ENCODE measurements at regions not wholly inside any gene's neighbourhood (a gene's known extent, or its start where the extent isn't known, plus 50 kb on each side); places are given as distances from the start of the nearest gene placed in this dataset.

DNA sequence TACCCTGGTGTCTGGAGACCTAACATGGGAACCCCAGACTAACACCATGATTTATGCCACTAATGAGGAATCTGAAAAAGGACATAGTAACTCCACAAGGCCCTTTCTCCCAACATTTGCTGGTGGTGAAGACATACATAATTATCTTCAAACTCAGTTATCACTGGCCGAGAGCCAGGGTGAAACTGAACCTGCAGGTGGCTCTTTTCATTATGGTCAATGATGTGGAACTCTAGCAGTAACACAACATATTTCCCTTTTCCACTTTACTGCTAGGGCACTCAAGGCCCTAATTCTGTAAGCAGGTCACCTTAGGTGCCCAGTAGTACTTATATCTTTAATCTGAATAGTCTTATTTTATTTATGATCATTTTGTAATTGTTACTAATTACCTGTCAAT lies 326.4 kb upstream of the SATB1 start:
- Histone ChIP-seq H3K4me1 (no peaks in the 10 kb centered on the region), H3K4me3 (ENCODE audit: low read depth, low read length) (no peak overlapping the region), H3K27me3 (replicated peaks; ENCODE audit: control insufficient read depth, insufficient read depth, low read length) (no peaks in the 10 kb centered on the region), H3K36me3 (ENCODE audit: control insufficient read depth, insufficient read depth, low read length) (no peaks in the 10 kb centered on the region), H3K9me3 (no peaks in the 10 kb centered on the region)
- TF ChIP-seq, protein P1, sequence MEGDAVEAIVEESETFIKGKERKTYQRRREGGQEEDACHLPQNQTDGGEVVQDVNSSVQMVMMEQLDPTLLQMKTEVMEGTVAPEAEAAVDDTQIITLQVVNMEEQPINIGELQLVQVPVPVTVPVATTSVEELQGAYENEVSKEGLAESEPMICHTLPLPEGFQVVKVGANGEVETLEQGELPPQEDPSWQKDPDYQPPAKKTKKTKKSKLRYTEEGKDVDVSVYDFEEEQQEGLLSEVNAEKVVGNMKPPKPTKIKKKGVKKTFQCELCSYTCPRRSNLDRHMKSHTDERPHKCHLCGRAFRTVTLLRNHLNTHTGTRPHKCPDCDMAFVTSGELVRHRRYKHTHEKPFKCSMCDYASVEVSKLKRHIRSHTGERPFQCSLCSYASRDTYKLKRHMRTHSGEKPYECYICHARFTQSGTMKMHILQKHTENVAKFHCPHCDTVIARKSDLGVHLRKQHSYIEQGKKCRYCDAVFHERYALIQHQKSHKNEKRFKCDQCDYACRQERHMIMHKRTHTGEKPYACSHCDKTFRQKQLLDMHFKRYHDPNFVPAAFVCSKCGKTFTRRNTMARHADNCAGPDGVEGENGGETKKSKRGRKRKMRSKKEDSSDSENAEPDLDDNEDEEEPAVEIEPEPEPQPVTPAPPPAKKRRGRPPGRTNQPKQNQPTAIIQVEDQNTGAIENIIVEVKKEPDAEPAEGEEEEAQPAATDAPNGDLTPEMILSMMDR (IDR thresholded peaks at IDR 0.05; ENCODE audit: insufficient read depth in 1 of 2, low read depth in 1 of 2, low read length in 1 of 2, severe bottlenecking in 1 of 2, unreplicated experiment in 1 of 2) = no peak
- Mint-ChIP-seq H3K27me3 (ENCODE audit: insufficient read depth, unreplicated experiment) (no peaks in the 10 kb centered on the region), H3K4me3 (ENCODE audit: unreplicated experiment) (no peak overlapping the region), H3K36me3 (ENCODE audit: insufficient read depth, unreplicated experiment) (peaks cover 6% of the 10 kb centered on the region), H3K9me3 (ENCODE audit: unreplicated experiment) (no peaks in the 10 kb centered on the region), H3K27ac (ENCODE audit: unreplicated experiment) (no peak overlapping the region), H3K4me1 (ENCODE audit: low read depth, unreplicated experiment) (peaks cover 13% of the 10 kb centered on the region)
- DNase-seq = no peak
- intact Hi-C loops (cut with micrococcal nuclease; ENCODE audit: unreplicated experiment) = no loop called here
- ChIA-PET CTCF (no interaction called here), POLR2A (no interaction called here)
- no TSS peak for BruUV-seq (replicated peaks)

DNA sequence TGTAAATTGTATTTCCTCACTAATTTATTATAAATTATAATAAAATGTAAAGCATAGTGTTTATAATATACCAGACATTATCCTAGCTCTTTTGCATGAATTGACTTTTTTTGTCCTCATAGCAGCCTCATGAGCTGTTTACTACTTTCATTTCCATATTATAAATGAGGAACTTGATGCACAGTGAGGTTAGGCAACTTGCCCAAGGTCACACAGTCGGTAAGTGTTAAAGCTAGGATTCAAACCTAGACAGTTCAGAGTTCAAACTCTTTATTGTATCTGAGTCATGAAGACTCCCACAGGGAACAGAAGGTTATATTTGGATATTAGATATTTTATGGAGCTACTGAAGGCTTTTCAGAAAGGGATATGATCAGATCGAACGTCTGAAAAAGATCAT lies 322.2 kb upstream of the SATB1 start:
- Mint-ChIP-seq H3K4me1 (ENCODE audit: low read depth, unreplicated experiment) (peaks cover 2% of the 10 kb centered on the region), H3K4me3 (ENCODE audit: unreplicated experiment) (no peak overlapping the region), H3K27ac (ENCODE audit: unreplicated experiment) (no peak overlapping the region), H3K36me3 (ENCODE audit: insufficient read depth, unreplicated experiment) (no peaks in the 10 kb centered on the region), H3K27me3 (ENCODE audit: insufficient read depth, unreplicated experiment) (no peaks in the 10 kb centered on the region), H3K9me3 (ENCODE audit: unreplicated experiment) (no peaks in the 10 kb centered on the region)
- intact Hi-C loops (cut with micrococcal nuclease; ENCODE audit: unreplicated experiment) = no loop called here
- Histone ChIP-seq H3K9me3 (no peaks in the 10 kb centered on the region), H3K27me3 (replicated peaks; ENCODE audit: control insufficient read depth, insufficient read depth, low read length) (no peaks in the 10 kb centered on the region), H3K4me1 (no peaks in the 10 kb centered on the region), H3K36me3 (ENCODE audit: control insufficient read depth, insufficient read depth, low read length) (no peaks in the 10 kb centered on the region), H3K4me3 (ENCODE audit: low read depth, low read length) (no peak overlapping the region)
- CTCF ChIA-PET = no interaction called here
- no peak for DNase-seq
- POLR2A ChIA-PET = no interaction called here
- TF ChIP-seq, protein P1 (IDR thresholded peaks at IDR 0.05; ENCODE audit: insufficient read depth in 1 of 2, low read depth in 1 of 2, low read length in 1 of 2, severe bottlenecking in 1 of 2, unreplicated experiment in 1 of 2) = no peak
- BruUV-seq (replicated peaks) = no TSS peak

DNA sequence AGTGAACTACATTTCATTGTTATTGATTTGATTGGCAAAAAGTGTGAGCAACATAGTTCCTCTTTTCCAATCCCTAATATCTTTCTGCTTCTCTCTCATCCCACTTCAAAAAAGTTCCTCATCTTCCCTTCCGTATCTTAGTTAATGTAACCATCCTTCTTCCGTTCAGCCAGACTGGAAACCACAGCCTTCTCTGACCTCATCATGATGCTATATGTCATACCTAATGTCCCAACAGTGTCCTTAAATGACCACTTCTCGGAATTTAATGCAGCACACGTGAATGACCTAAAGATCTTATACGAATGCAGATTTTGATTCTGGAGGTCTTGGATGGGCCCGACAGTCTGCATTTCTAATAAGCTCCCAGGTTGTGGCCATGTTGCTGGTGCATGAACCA lies 320.3 kb upstream of the SATB1 start:
- H3K4me1 ChIP-seq = no peaks in the 10 kb centered on the region
- H3K27ac Mint-ChIP-seq (ENCODE audit: unreplicated experiment) = no peak overlapping the region
- no peak overlapping the region for H3K4me3 Mint-ChIP-seq (ENCODE audit: unreplicated experiment)
- no peaks in the 10 kb centered on the region for H3K36me3 Mint-ChIP-seq (ENCODE audit: insufficient read depth, unreplicated experiment)
- H3K27me3 Mint-ChIP-seq (ENCODE audit: insufficient read depth, unreplicated experiment) = no peaks in the 10 kb centered on the region
- H3K4me3 ChIP-seq (ENCODE audit: low read depth, low read length) = no peak overlapping the region
- CTCF ChIA-PET = no interaction called here
- no peaks in the 10 kb centered on the region for H3K36me3 ChIP-seq (ENCODE audit: control insufficient read depth, insufficient read depth, low read length)
- POLR2A ChIA-PET = no interaction called here
- H3K9me3 ChIP-seq = no peaks in the 10 kb centered on the region
- BruUV-seq (replicated peaks) = no TSS peak
- no peak for DNase-seq
- no peaks in the 10 kb centered on the region for H3K27me3 ChIP-seq (replicated peaks; ENCODE audit: control insufficient read depth, insufficient read depth, low read length)
- no peaks in the 10 kb centered on the region for H3K9me3 Mint-ChIP-seq (ENCODE audit: unreplicated experiment)
- intact Hi-C loops (cut with micrococcal nuclease; ENCODE audit: unreplicated experiment) = no loop called here
- TF ChIP-seq, protein P1 (IDR thresholded peaks at IDR 0.05; ENCODE audit: insufficient read depth in 1 of 2, low read depth in 1 of 2, low read length in 1 of 2, severe bottlenecking in 1 of 2, unreplicated experiment in 1 of 2) = no peak
- H3K4me1 Mint-ChIP-seq (ENCODE audit: low read depth, unreplicated experiment) = no peaks in the 10 kb centered on the region

Data from Caco-2 (cell line).